Midbrain (tissue), 1 donor: ENCODE measurements at regions not wholly inside any gene's neighbourhood (a gene's known extent, or its start where the extent isn't known, plus 50 kb on each side); places are given as distances from the start of the nearest gene placed in this dataset.

Experiments
- DNase-seq: peaks from one replicate; lab custom pipeline; 2025; lab: John Stamatoyannopoulos, UW

GRCh38 chr15:80308002-80308401, 56.0 kb upstream of the CTXND1 start:
- DNase-seq, result no peak

- peak; percentile 16 for DNase-seq
These were observed 57.9 kb upstream of the CTXND1 start for GRCh38 chr15:80309769-80310384.

- DNase-seq, result no peak
These were observed 58.8 kb upstream of the CTXND1 start for GRCh38 chr15:80310776-80311175.

- no peak for DNase-seq
These were observed 63.4 kb upstream of the CTXND1 start for GRCh38 chr15:80315289-80315987.

GRCh38 chr15:80317389-80318182, 65.6 kb upstream of the CTXND1 start:
- DNase-seq, result no peak

- DNase-seq, result no peak
These were observed 69.8 kb upstream of the CTXND1 start for GRCh38 chr15:80321853-80322252.

GRCh38 chr15:80323285-80323684, 71.3 kb upstream of the CTXND1 start:
- no peak for DNase-seq

GRCh38 chr15:80324545-80325080, 72.6 kb upstream of the CTXND1 start:
- DNase-seq, result no peak

- DNase-seq, result no peak
These were observed 73.2 kb upstream of the CTXND1 start for GRCh38 chr15:80325206-80325605.

GRCh38 chr15:80326270-80326669, 74.3 kb upstream of the CTXND1 start:
- no peak for DNase-seq

- no peak for DNase-seq
These were observed 75.7 kb upstream of the ARNT2 start for GRCh38 chr15:80328496-80328895.

- no peak for DNase-seq
These were observed 72.2 kb upstream of the ARNT2 start for GRCh38 chr15:80331886-80332406.

GRCh38 chr15:80333261-80333660, 70.9 kb upstream of the ARNT2 start:
- DNase-seq, result no peak

GRCh38 chr15:80334521-80334920, 69.7 kb upstream of the ARNT2 start:
- no peak for DNase-seq

- DNase-seq, result no peak
These were observed 64.6 kb upstream of the ARNT2 start for GRCh38 chr15:80339601-80340000.

GRCh38 chr15:80342148-80342547, 62.0 kb upstream of the ARNT2 start:
- DNase-seq, result no peak

GRCh38 chr15:80343554-80343992, 60.6 kb upstream of the ARNT2 start:
- no peak for DNase-seq

- peak; percentile 61 for DNase-seq
These were observed 53.1 kb upstream of the ARNT2 start for GRCh38 chr15:80350941-80351610.
